Right atrium auricular region (tissue), 2 donors: ENCODE measurements at regions not wholly inside any gene's neighbourhood (a gene's known extent, or its start where the extent isn't known, plus 50 kb on each side); places are given as distances from the start of the nearest gene placed in this dataset.
"Not testable (repeated sequence)": the region's sequence is repeated elsewhere in the genome, so short reads cannot be mapped to it uniquely, and the experiment has no call there.

ENCODE experiments used
- DNase-seq: peaks from one replicate; pipeline ENCODE4 v3.0.0-alpha.2; 2019; ENCODE audit warnings: low spot score
- H3K27ac ChIP-seq, 2 donors: fragments of 200-600 bp; sonication (generic); 1 replicate in 1 of 2; 2 replicates in 1 of 2; pipeline ENCODE4 v1.5.1; 2016 to 2019
- H3K27me3 ChIP-seq, 2 donors: fragments of 200-600 bp; sonication (generic); one replicate each; pipeline versions ENCODE4 v1.5.1 to v1.6.0; 2017 to 2019
- H3K36me3 ChIP-seq: fragments of 200-600 bp; sonication (generic); one replicate; pipeline ENCODE4 v1.5.1; 2016
- H3K4me1 ChIP-seq, 2 donors: fragments of 200-600 bp; sonication (generic); one replicate each; pipeline versions ENCODE4 v1.5.1 to v1.6.0; 2017 to 2019
- H3K4me3 ChIP-seq, 2 donors: fragments of 200-600 bp; sonication (generic); 1 replicate in 1 of 2; 2 replicates in 1 of 2; pipeline ENCODE4 v1.5.1; 2017 to 2019; ENCODE audit warnings: mild to moderate bottlenecking in 1 of 2, moderate library complexity in 1 of 2
- H3K9me3 ChIP-seq, 2 donors: fragments of 200-600 bp; sonication (generic); one replicate each; pipeline ENCODE4 v1.5.1; 2019
- TF ChIP-seq, protein P1 (sequence below), 2 donors: fragments of 200-600 bp; sonication (generic); IDR thresholded peaks; one replicate each; pipeline ENCODE4 v1.5.1; 2019; ENCODE audit warnings: antibody characterized with exemption in 2 of 2

- no peak for DNase-seq
- TF ChIP-seq, protein P1, sequence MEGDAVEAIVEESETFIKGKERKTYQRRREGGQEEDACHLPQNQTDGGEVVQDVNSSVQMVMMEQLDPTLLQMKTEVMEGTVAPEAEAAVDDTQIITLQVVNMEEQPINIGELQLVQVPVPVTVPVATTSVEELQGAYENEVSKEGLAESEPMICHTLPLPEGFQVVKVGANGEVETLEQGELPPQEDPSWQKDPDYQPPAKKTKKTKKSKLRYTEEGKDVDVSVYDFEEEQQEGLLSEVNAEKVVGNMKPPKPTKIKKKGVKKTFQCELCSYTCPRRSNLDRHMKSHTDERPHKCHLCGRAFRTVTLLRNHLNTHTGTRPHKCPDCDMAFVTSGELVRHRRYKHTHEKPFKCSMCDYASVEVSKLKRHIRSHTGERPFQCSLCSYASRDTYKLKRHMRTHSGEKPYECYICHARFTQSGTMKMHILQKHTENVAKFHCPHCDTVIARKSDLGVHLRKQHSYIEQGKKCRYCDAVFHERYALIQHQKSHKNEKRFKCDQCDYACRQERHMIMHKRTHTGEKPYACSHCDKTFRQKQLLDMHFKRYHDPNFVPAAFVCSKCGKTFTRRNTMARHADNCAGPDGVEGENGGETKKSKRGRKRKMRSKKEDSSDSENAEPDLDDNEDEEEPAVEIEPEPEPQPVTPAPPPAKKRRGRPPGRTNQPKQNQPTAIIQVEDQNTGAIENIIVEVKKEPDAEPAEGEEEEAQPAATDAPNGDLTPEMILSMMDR (IDR thresholded peaks at IDR 0.05) = no peak
- no peak overlapping the region for H3K27ac ChIP-seq
- no peak overlapping the region for H3K4me3 ChIP-seq
- no peaks in the 10 kb centered on the region for H3K9me3 ChIP-seq
- no peaks in the 10 kb centered on the region for H3K27me3 ChIP-seq
- H3K4me1 ChIP-seq = no peaks in the 10 kb centered on the region
- no peaks in the 10 kb centered on the region for H3K36me3 ChIP-seq
These were observed 115.8 kb upstream of the CARD11 start for GRCh38 chr7:3159445-3159844.

DNA sequence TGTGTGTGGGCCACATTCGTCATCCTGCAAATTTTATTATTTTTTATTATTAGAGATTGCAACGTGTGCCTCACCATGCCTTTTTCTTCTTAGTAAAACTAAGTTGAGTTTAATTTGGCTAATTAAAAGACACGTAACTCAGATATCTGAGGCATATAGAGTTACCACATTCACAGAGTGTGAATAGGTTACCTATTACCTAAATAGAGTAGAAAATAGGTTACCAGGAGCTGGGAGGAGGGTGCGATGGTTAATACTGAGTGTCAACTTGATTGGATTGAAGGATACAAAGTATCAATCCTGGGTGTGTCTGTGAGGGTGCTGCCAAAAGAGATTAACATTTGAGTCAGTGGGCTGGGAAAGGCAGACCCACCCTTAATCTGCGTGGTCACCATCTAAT, 116.3 kb upstream of the CARD11 start:
- not testable (repeated sequence) for H3K4me1 ChIP-seq, H3K36me3 ChIP-seq, H3K27me3 ChIP-seq, DNase-seq, H3K4me3 ChIP-seq, H3K27ac ChIP-seq, H3K9me3 ChIP-seq

GRCh38 chr7:3162289-3162688, 118.6 kb upstream of the CARD11 start:
- no peaks in the 10 kb centered on the region for H3K36me3 ChIP-seq

DNA sequence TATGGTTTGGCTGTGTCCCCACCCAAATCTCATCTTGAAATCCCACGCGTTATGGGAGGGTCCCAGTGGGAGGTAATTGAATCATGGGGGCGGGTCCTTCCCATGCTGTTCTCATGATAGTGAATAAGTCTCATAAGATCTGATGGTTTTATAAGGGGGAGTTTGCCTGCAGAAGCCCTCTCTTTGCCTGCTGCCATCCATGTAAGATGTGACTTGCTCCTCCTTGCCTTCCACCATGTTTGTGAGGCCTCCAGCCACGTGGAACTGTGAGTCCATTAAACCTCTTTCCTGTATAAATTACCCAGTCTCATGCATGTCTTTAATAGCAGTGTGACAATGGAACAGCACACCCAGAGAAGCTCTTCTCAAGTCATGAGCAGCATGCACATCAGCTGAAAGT, 119.1 kb upstream of the CARD11 start:
- H3K36me3 ChIP-seq, H3K4me3 ChIP-seq, H3K9me3 ChIP-seq, H3K4me1 ChIP-seq, H3K27me3 ChIP-seq, DNase-seq, H3K27ac ChIP-seq: not testable (repeated sequence)

More at GRCh38 chr7:3162289-3162688, 118.6 kb upstream of the CARD11 start:
- no peaks in the 10 kb centered on the region for H3K27me3 ChIP-seq
- no peak overlapping the region for H3K27ac ChIP-seq
- no peak overlapping the region for H3K4me3 ChIP-seq
- DNase-seq = no peak
- H3K9me3 ChIP-seq = no peaks in the 10 kb centered on the region
- TF ChIP-seq, protein P1 (IDR thresholded peaks at IDR 0.05) = peak in 1 of 2 donors; percentile 25
- peaks cover 0 to 9% of the 10 kb centered on the region in 2 donors for H3K4me1 ChIP-seq

- no peaks in the 10 kb centered on the region for H3K27me3 ChIP-seq
- no peak for DNase-seq
- H3K4me1 ChIP-seq = peaks cover 0 to 9% of the 10 kb centered on the region in 2 donors
- H3K27ac ChIP-seq = peak overlapping the region; percentile 45 to 61
- no peaks in the 10 kb centered on the region for H3K36me3 ChIP-seq
- TF ChIP-seq, protein P1 (IDR thresholded peaks at IDR 0.05) = no peak
- no peak overlapping the region for H3K4me3 ChIP-seq
- no peaks in the 10 kb centered on the region for H3K9me3 ChIP-seq
These were observed 120.7 kb upstream of the CARD11 start for GRCh38 chr7:3164380-3164792.

DNA sequence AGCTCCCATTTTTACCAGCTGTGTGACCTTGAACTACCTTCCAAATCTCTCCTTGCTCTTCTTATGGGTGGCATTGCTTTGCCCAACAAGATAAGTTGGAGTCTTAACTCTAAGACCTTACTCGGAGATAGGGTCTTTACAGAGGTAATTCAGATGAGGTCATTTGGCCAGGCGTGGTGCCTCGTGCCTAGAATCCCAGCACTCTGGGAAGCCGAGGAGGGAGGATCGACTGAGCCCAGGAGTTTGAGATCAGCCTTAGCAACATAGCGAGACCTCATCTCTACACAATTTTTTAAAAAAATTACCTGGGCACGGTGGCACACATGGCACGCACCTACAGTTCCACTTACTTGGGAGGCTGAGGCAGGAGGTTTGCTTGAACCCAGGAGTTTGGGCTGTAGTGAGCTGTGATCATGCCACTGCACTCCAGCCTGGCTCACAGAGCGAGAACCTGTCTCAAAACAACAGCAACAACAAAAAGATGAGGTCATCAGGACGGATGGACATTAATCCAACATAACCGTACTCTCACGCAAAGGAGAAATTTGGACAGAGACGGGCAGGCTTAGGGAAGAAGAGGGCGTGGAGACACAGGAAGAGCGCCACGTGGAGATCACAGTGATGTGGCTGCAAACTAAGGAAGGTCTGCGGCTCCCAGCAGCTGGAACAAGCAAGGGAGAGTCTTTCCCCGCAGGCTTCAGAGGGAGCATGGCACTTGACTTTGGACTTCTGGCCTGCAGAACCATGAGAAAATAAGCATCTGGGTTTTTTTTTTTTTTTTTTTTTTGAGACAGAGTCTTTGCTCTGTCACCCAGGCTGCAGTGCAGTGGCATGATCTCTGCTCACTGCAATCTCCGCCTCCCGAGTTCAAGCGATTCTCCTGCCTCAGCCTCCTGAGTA, 122.3 kb upstream of the CARD11 start:
- Histone ChIP-seq H3K27ac (no peak overlapping the region), H3K4me1 (peaks cover 0 to 9% of the 10 kb centered on the region in 2 donors), H3K9me3 (no peaks in the 10 kb centered on the region), H3K4me3 (no peak overlapping the region), H3K36me3 (no peaks in the 10 kb centered on the region), H3K27me3 (no peaks in the 10 kb centered on the region)
- no peak for DNase-seq
- TF ChIP-seq, protein P1 (IDR thresholded peaks at IDR 0.05) = no peak

DNA sequence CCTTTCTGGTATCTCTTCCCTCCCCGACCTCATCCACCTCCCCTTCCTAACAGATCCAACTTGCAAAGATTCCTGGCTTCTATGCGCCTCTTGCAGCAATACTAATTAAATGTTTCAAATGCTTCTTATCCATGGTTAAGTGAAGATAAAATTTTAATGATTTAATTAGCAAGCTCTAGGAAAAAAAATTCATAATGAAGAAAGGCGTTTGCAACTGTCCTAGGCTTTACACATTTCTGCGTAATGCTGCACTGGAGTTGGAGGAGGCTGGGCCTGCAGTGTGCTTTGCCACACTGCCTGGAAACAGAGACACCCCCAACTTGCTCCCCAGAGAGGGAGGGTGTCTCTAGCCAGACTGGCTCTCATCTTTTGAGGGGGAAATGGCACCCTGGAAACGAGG, 123.9 kb upstream of the CARD11 start:
- no peaks in the 10 kb centered on the region for H3K27me3 ChIP-seq
- no peak overlapping the region for H3K4me3 ChIP-seq
- no peak for DNase-seq
- no peaks in the 10 kb centered on the region for H3K36me3 ChIP-seq
- TF ChIP-seq, protein P1 (IDR thresholded peaks at IDR 0.05) = no peak
- H3K27ac ChIP-seq = no peak overlapping the region
- H3K4me1 ChIP-seq = peaks cover 0 to 9% of the 10 kb centered on the region in 2 donors
- H3K9me3 ChIP-seq = no peaks in the 10 kb centered on the region
